HG03103 (cell line): ENCODE measurements at regions not wholly inside any gene's neighbourhood (a gene's known extent, or its start where the extent isn't known, plus 50 kb on each side); places are given as distances from the start of the nearest gene placed in this dataset.

ENCODE experiments used
- ATAC-seq: cut with Tn5 transposase; IDR thresholded peaks from one replicate; pipeline ENCODE4 v1.9.1; 2021; ENCODE audit warnings: low read depth; ENCODE audit not compliant: unreplicated experiment

DNA sequence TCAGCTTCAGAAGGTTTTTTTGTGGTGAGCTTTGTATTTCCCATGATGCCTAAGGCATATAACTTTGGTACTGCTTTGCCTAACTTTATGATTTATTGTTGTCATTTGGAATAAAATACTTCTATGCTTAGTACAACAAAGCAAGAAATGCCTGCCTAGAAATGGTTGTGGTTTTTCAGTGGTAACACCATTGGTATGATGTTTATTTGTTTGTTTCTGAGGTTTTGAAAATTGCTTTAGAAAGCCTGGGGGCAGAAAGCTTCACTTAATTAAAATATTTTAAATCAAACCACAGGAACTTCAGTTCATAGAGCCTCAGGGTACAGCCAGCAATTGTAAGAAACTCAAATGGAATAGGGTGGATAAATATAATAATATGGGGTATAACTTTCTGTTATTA is 351.2 kb upstream of the MAP3K7 start:
- ATAC-seq = no peak

- ATAC-seq = no peak
Measured at GRCh38 chr6:90936286-90936685, 349.4 kb upstream of the MAP3K7 start.

- no peak for ATAC-seq
Measured at GRCh38 chr6:90934966-90935365, 348.1 kb upstream of the MAP3K7 start.

GRCh38 chr6:90934081-90934480 is 347.2 kb upstream of the MAP3K7 start:
- no peak for ATAC-seq

GRCh38 chr6:90932351-90932750 is 345.5 kb upstream of the MAP3K7 start:
- ATAC-seq = no peak

DNA sequence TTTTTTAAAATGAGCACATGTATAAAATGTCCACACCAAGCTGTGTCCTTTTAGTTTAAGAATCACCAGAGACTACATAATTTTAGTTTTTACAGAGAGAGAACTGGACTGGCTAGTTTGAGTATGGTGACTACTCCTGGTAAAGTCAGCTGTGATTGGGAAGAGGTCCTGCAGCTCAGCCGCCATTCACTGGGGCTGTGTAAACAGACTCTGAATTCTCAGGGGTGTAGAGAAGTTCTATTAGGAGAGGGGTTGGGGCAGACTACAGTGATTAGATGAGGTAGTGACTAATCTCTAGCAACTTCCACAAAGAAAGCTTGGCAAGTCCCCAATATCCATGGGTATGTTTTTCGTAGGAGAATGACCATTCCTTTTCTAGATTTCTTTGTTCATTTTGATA is 341.2 kb upstream of the MAP3K7 start:
- ATAC-seq = no peak

DNA sequence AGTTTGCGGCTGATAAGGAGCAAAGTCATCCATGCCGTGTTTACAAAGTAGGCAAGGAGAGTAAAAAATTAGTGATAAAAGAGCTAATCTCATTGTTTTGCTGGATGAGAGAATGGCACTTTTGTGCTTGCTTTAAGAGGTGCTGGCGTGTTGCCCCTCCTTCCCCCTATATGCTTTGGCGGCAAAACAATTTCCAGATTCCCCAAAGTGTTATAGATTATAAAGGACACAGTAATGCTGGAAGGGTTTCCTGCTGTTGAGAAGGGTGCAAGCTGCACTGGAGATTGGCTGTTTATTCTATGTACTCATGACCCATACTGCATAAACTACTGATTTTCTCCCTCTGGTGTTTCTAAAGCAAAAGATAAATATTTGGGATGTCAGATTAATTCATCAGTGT is 338.9 kb upstream of the MAP3K7 start:
- no peak for ATAC-seq

GRCh38 chr6:90922325-90922724 is 335.5 kb upstream of the MAP3K7 start:
- no peak for ATAC-seq

DNA sequence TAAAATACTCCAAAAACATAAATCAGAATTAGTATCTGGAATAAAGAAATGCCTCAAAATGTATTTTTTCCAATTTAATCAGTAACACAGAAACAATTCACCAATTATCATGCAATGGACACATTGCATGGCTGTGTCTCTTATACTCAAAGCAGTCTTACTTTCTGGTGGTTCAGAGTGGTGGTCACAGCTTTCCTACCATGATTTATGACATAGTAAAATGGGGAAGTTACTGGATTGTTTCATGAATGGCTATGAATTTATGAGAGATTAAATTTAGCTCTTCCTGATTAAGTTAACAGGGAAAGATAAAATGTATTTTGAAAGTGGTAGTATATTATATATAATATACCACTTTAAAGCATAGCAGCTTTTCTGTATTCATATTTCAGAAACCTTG is 331.5 kb upstream of the MAP3K7 start:
- ATAC-seq = no peak

GRCh38 chr6:90917376-90917775 is 330.5 kb upstream of the MAP3K7 start:
- ATAC-seq = no peak

GRCh38 chr6:90916968-90917367 is 330.1 kb upstream of the MAP3K7 start:
- ATAC-seq = no peak

DNA sequence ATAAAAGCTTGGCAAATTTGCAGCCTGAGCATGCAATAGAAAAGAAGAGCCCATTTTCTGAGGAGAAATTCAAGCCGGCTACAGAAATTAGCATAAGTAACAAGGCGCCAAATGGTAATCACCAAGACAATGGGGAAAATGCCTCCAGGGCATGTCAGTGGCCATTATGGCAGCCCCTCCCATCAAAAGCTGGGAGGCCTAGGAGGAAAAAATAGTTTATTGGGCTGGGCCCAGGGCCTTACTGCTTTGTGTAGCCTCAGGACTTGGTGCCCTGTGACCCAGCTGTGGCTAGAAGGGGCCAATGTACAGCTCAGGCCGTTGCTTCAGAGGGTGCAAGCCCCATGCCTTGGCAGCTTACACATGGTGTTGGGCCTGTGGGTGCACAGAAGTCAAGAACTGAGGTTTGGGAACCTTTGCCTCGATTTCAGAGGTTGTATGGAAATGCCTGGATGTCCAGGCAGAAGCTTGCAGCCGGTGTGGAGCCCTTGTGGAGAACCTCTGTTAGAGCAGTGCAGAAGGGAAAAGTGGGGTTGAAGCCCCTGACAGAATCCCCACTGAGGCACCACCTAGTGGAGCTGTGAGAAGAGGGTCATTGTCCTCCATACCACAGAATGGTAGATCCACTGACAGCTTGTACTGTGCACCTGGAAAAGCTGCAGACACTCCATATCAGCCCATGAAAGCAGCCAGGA is 328.5 kb upstream of the MAP3K7 start:
- no peak for ATAC-seq

GRCh38 chr6:90914312-90914711 is 327.4 kb upstream of the MAP3K7 start:
- no peak for ATAC-seq

GRCh38 chr6:90913266-90913960 is 326.5 kb upstream of the MAP3K7 start:
- ATAC-seq = no peak

- ATAC-seq = no peak
Measured at GRCh38 chr6:90911642-90912041, 324.8 kb upstream of the MAP3K7 start.

- ATAC-seq = no peak
Measured at GRCh38 chr6:90910893-90911292, 324.0 kb upstream of the MAP3K7 start.

DNA sequence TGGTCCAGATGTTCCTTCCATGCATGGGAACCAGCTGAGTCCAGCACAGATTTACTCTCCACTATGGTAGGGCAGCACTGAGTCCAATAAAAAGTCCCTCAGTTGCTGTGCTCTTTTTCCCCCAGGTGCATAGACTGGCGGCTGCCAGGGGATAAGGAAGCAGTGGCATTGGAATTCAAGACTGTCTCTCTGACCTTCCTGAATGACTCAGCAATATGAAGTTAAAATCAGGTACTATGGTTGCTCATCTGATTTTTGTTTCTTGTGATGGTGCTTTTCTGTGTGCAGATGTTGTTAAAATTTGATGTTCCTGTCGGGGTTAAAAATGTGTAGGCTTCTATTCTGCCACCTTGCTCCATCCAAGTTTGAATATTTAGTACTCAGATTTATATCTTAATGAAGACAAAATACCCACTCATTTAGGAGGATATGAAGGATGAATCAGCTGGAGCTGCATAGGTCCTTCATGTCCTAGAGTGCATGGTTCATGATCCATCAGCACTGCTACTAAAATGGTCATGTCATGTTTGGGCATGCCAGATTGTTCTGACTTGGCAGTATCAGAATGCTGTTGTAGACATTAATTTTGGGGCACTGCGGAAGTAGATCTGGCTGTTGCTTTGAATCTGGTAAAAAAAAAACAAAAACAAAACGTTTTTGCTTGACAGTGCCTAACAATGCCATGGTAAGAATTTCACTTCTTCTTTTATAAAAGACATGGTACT is 321.2 kb upstream of the MAP3K7 start:
- no peak for ATAC-seq

DNA sequence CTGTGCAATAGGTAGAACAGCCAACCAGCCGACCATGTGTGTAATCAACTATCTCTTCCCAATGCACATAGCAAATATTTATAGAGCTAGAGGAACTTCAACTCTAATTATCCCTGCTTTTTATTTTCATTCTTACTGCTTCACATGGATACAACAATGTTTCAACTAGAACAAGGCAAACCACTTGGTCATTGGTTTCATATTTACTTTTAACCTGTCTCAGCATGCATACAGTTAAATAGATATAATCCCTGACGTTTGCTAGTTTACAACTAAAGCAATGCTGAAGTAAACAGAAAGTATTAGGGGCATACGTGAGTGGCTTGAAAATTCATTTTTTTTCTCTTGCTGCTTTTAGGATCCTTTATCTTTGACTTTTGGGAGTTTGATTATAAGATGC is 318.5 kb upstream of the MAP3K7 start:
- ATAC-seq = no peak

- no peak for ATAC-seq
Measured at GRCh38 chr6:90900034-90900433, 313.2 kb upstream of the MAP3K7 start.

- no peak for ATAC-seq
Measured at GRCh38 chr6:90898763-90899162, 311.9 kb upstream of the MAP3K7 start.

GRCh38 chr6:90896075-90896547 is 309.2 kb upstream of the MAP3K7 start:
- ATAC-seq = no peak
